WTC11 (cell line): ENCODE measurements at regions not wholly inside any gene's neighbourhood (a gene's known extent, or its start where the extent isn't known, plus 50 kb on each side); places are given as distances from the start of the nearest gene placed in this dataset.
A peak's percentile ranks its signal among the peaks of the same experiment; 100 is the strongest.

Source experiments
- ATAC-seq: fragments of 200-7000 bp; cut with Tn5 transposase; 2 replicates; pipeline ENCODE4 v1.10.0; 2021; ENCODE audit warnings: mild to moderate bottlenecking, moderate library complexity
- CTCF ChIA-PET: fragments of 300-600 bp; sonication (Branson Sonifier 250); formaldehyde crosslinking; loops from one replicate; lab custom pipeline; 2021; ENCODE audit warnings: antibody characterized with exemption; lab: Charles Lee
- POLR2A ChIA-PET: fragments of 350-600 bp; sonication (Branson Sonifier 250); formaldehyde crosslinking; loops from one replicate; lab custom pipeline; 2021; ENCODE audit warnings: antibody characterized with exemption; lab: Charles Lee
- DNase-seq: peaks from one replicate; pipeline ENCODE4 v3.0.0; 2021; ENCODE audit warnings: low spot score
- H3K27ac Mint-ChIP-seq: 2 replicates; pipeline ENCODE4 v1.8.0; 2021; ENCODE audit warnings: mixed read lengths
- H3K27me3 Mint-ChIP-seq: 2 replicates; pipeline ENCODE4 v1.8.0; 2021; ENCODE audit warnings: low read depth, mild to moderate bottlenecking, moderate library complexity, mixed read lengths
- H3K36me3 Mint-ChIP-seq: 2 replicates; pipeline ENCODE4 v1.8.0; 2021; ENCODE audit warnings: mixed read lengths
- H3K4me1 Mint-ChIP-seq: 2 replicates; pipeline ENCODE4 v1.8.0; 2022; ENCODE audit warnings: mixed read lengths
- H3K4me3 Mint-ChIP-seq: 2 replicates; pipeline ENCODE4 v1.8.0; 2021; ENCODE audit warnings: mild to moderate bottlenecking, moderate library complexity, mixed read lengths
- H3K9me3 Mint-ChIP-seq: 2 replicates; pipeline ENCODE4 v1.8.0; 2021; ENCODE audit warnings: mixed read lengths
- AFF4 ChIP-seq: sonication (generic); formaldehyde crosslinking; IDR thresholded peaks from 2 replicates; pipeline ENCODE4 v1.8.1; 2023; ENCODE audit warnings: mild to moderate bottlenecking, missing genetic modification reagents, borderline replicate concordance
- ATF1 ChIP-seq: sonication (generic); formaldehyde crosslinking; IDR thresholded peaks from 2 replicates; pipeline ENCODE4 v1.8.1; 2023; ENCODE audit warnings: mild to moderate bottlenecking, moderate library complexity, missing genetic modification reagents
- ATF6 ChIP-seq: sonication (generic); formaldehyde crosslinking; IDR thresholded peaks from 2 replicates; pipeline ENCODE4 v1.8.1; 2023; ENCODE audit warnings: mild to moderate bottlenecking, missing genetic modification reagents
- CREB1 ChIP-seq: sonication (generic); formaldehyde crosslinking; IDR thresholded peaks from 2 replicates; pipeline ENCODE4 v1.8.0; 2023; ENCODE audit warnings: mild to moderate bottlenecking, missing genetic modification reagents
- ESRRA ChIP-seq: sonication (generic); formaldehyde crosslinking; IDR thresholded peaks from 2 replicates; pipeline ENCODE4 v1.8.1; 2022; ENCODE audit warnings: mild to moderate bottlenecking, missing genetic modification reagents, borderline replicate concordance
- FOXJ3 ChIP-seq: sonication (generic); formaldehyde crosslinking; IDR thresholded peaks from 2 replicates; pipeline ENCODE4 v1.9.0; 2021; ENCODE audit warnings: missing genetic modification reagents, mild to moderate bottlenecking, borderline replicate concordance
- GRHL2 ChIP-seq: fragments of 250-450 bp; sonication (Bioruptor Pico); IDR thresholded peaks from 2 replicates; pipeline ENCODE4 v1.8.0; 2022; ENCODE audit warnings: mild to moderate bottlenecking, moderate library complexity; ENCODE audit not compliant: insufficient replicate concordance, severe bottlenecking
- GTF2I ChIP-seq: fragments of 250-450 bp; sonication (Bioruptor Pico); conservative IDR thresholded peaks from 2 replicates; pipeline ENCODE4 v1.4.0; 2021; ENCODE audit warnings: mild to moderate bottlenecking
- JAZF1 ChIP-seq: fragments of 250-450 bp; sonication (Bioruptor Pico); IDR thresholded peaks from 2 replicates; pipeline ENCODE4 v1.9.0; 2021; ENCODE audit warnings: moderate library complexity, mild to moderate bottlenecking, inconsistent platforms
- JUN ChIP-seq: sonication (generic); formaldehyde crosslinking; IDR thresholded peaks from 2 replicates; pipeline ENCODE4 v1.8.0; 2023; ENCODE audit warnings: mild to moderate bottlenecking, missing genetic modification reagents
- NFATC4 ChIP-seq: fragments of 250-450 bp; sonication (Bioruptor Pico); IDR thresholded peaks from 2 replicates; pipeline ENCODE4 v1.9.0; 2021; ENCODE audit warnings: mild to moderate bottlenecking
- PRRX2 ChIP-seq: fragments of 250-450 bp; sonication (Bioruptor Pico); IDR thresholded peaks from 2 replicates; pipeline ENCODE4 v1.8.0; 2021; ENCODE audit warnings: mild to moderate bottlenecking
- RORB ChIP-seq: fragments of 250-450 bp; sonication (Bioruptor Pico); IDR thresholded peaks from 2 replicates; pipeline ENCODE4 v1.9.0; 2021; ENCODE audit warnings: mild to moderate bottlenecking
- SMAD4 ChIP-seq: sonication (generic); formaldehyde crosslinking; IDR thresholded peaks from 2 replicates; pipeline ENCODE4 v1.8.0; 2022; ENCODE audit warnings: mild to moderate bottlenecking, missing genetic modification reagents
- TP53 ChIP-seq: sonication (generic); formaldehyde crosslinking; IDR thresholded peaks from 2 replicates; pipeline ENCODE4 v1.8.1; 2023; ENCODE audit warnings: mild to moderate bottlenecking, missing genetic modification reagents
- ZNF121 ChIP-seq: sonication (generic); formaldehyde crosslinking; IDR thresholded peaks from 2 replicates; pipeline ENCODE4 v1.8.0; 2023; ENCODE audit warnings: missing genetic modification reagents
- TF ChIP-seq, protein P1 (sequence below): fragments of 200-600 bp; IDR thresholded peaks from 2 replicates; pipeline ENCODE4 v1.8.0; 2022; ENCODE audit warnings: antibody characterized with exemption
- TF ChIP-seq, protein P2 (sequence below): sonication (generic); formaldehyde crosslinking; conservative IDR thresholded peaks from 2 replicates; pipeline ENCODE4 v1.8.1; 2022; ENCODE audit warnings: mild to moderate bottlenecking, missing genetic modification reagents
- TF ChIP-seq, protein P3 (sequence below): sonication (generic); formaldehyde crosslinking; IDR thresholded peaks from 2 replicates; pipeline ENCODE4 v1.8.0; 2023; ENCODE audit warnings: missing genetic modification reagents
- TF ChIP-seq, protein P4 (sequence below): sonication (generic); formaldehyde crosslinking; IDR thresholded peaks from 2 replicates; pipeline ENCODE4 v1.8.1; 2022; ENCODE audit warnings: mild to moderate bottlenecking, moderate library complexity, missing genetic modification reagents
- TF ChIP-seq, protein P5 (sequence below): sonication (generic); formaldehyde crosslinking; IDR thresholded peaks from 2 replicates; pipeline ENCODE4 v1.8.1; 2023; ENCODE audit warnings: mild to moderate bottlenecking, missing genetic modification reagents, moderate library complexity

DNA sequence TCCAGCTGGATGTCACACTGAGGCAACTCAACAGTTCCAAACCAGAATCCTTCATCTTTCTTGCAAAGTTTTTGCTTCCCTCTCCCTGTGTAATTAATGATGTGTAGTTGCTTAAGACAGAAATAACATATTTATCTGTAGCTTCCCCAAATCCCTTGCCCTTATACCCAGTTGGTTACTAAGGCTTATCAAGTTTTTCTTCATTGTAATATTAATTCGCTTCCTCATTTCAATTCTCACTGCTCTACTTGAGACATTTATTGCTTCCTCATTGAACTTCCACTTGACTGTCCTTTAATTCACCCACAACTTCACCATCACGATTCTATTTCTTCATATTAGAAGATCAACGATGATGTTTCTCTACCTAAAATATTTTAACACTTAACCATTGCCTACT lies 386.6 kb upstream of the CPEB2 start:
- Mint-ChIP-seq H3K4me3 (no peak overlapping the region), H3K4me1 (peaks cover 11% of the 10 kb centered on the region)

GRCh38 chr4:14620567-14621141 lies 381.6 kb upstream of the CPEB2 start:
- ChIA-PET CTCF (no interaction called here), POLR2A (no interaction called here)
- Mint-ChIP-seq H3K27ac (no peak overlapping the region; the same call in 1 of the 2 replicates), H3K27me3 (peaks cover 5% of the 10 kb centered on the region; the same call in 1 of the 2 replicates), H3K36me3 (no peaks in the 10 kb centered on the region), H3K4me1 (peaks cover 33% of the 10 kb centered on the region), H3K9me3 (peaks cover 4% of the 10 kb centered on the region), H3K4me3 (no peak overlapping the region)
- no peak for TF ChIP-seq NFATC4 (CRISPR knock-in tag)
- peak; percentile 78 for TF ChIP-seq ZNF121 (CRISPR knock-in tag)
- peak; percentile 12 for DNase-seq
- ATAC-seq = peak; percentile 96

More for the DNA sequence above, 386.6 kb upstream of the CPEB2 start:
- Mint-ChIP-seq H3K9me3 (peaks cover 11% of the 10 kb centered on the region), H3K27me3 (peaks cover 7% of the 10 kb centered on the region), H3K27ac (no peak overlapping the region), H3K36me3 (no peaks in the 10 kb centered on the region)
- CTCF ChIA-PET = no interaction called here
- ATAC-seq (no peak), DNase-seq (no peak)
- no peak for TF ChIP-seq SMAD4 (CRISPR knock-in tag)
- TF ChIP-seq JUN = no peak
- TF ChIP-seq, protein P1, sequence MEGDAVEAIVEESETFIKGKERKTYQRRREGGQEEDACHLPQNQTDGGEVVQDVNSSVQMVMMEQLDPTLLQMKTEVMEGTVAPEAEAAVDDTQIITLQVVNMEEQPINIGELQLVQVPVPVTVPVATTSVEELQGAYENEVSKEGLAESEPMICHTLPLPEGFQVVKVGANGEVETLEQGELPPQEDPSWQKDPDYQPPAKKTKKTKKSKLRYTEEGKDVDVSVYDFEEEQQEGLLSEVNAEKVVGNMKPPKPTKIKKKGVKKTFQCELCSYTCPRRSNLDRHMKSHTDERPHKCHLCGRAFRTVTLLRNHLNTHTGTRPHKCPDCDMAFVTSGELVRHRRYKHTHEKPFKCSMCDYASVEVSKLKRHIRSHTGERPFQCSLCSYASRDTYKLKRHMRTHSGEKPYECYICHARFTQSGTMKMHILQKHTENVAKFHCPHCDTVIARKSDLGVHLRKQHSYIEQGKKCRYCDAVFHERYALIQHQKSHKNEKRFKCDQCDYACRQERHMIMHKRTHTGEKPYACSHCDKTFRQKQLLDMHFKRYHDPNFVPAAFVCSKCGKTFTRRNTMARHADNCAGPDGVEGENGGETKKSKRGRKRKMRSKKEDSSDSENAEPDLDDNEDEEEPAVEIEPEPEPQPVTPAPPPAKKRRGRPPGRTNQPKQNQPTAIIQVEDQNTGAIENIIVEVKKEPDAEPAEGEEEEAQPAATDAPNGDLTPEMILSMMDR = no peak
- TF ChIP-seq ATF1 = no peak
- POLR2A ChIA-PET = no interaction called here

DNA sequence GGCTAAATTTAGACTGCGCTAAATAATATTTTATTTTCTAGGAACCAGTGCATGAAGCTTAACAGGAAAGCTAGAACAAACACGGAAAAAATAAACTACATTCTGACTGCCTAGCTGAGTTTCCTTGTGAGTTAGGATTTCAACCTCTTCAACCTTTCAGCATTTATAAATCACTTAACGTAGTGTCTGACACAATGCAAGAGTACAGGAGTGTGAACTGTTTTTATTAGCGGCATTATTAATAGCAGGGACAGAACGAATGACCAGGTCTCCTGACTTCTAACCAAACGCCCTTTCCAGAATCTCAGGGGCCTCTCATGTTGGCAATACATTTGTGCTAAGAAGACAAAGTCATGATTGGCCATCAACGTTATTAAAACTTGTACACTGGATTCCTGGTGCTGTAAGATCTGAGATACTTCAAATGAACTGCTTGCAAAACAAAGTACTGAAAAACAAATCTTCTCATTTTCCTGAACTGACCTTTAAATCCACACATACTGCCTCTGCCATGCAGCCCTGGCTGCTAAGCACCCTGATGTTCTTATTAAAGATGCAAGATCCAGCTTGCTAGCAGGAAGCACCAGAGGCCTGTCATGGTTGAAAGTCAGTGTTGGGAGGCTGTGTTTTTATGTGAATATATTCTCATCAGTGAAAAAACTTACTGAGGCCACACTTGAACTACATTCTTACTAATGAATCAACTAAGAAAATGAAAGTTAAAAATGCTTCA lies 380.4 kb upstream of the CPEB2 start:
- TF ChIP-seq, protein P2, sequence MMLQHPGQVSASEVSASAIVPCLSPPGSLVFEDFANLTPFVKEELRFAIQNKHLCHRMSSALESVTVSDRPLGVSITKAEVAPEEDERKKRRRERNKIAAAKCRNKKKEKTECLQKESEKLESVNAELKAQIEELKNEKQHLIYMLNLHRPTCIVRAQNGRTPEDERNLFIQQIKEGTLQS (CRISPR knock-in tag) = no peak
- no peak for TF ChIP-seq RORB (CRISPR knock-in tag)
- TF ChIP-seq, protein P3, sequence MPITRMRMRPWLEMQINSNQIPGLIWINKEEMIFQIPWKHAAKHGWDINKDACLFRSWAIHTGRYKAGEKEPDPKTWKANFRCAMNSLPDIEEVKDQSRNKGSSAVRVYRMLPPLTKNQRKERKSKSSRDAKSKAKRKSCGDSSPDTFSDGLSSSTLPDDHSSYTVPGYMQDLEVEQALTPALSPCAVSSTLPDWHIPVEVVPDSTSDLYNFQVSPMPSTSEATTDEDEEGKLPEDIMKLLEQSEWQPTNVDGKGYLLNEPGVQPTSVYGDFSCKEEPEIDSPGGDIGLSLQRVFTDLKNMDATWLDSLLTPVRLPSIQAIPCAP (CRISPR knock-in tag) = no peak
- no peak for TF ChIP-seq ATF6 (CRISPR knock-in tag)
- no peak for TF ChIP-seq TP53
- no peak for TF ChIP-seq CREB1
- TF ChIP-seq GTF2I (CRISPR knock-in tag) = no peak
- TF ChIP-seq, protein P4, sequence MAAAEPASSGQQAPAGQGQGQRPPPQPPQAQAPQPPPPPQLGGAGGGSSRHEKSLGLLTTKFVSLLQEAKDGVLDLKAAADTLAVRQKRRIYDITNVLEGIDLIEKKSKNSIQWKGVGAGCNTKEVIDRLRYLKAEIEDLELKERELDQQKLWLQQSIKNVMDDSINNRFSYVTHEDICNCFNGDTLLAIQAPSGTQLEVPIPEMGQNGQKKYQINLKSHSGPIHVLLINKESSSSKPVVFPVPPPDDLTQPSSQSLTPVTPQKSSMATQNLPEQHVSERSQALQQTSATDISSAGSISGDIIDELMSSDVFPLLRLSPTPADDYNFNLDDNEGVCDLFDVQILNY (CRISPR knock-in tag) = no peak
- TF ChIP-seq, protein P5, sequence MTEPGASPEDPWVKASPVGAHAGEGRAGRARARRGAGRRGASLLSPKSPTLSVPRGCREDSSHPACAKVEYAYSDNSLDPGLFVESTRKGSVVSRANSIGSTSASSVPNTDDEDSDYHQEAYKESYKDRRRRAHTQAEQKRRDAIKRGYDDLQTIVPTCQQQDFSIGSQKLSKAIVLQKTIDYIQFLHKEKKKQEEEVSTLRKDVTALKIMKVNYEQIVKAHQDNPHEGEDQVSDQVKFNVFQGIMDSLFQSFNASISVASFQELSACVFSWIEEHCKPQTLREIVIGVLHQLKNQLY (CRISPR knock-in tag) = no peak
- no peak for TF ChIP-seq NFATC4 (CRISPR knock-in tag)
- TF ChIP-seq AFF4 (CRISPR knock-in tag) = no peak
- TF ChIP-seq FOXJ3 (CRISPR knock-in tag) = no peak
- TF ChIP-seq GRHL2 (CRISPR knock-in tag) = no peak
- TF ChIP-seq PRRX2 (CRISPR knock-in tag) = no peak
- no peak for TF ChIP-seq ESRRA
- no peak for TF ChIP-seq JAZF1 (CRISPR knock-in tag)
- TF ChIP-seq, all 79 proteins: peak for 0
- H3K4me3 Mint-ChIP-seq = no peak overlapping the region
- no peak overlapping the region for H3K27ac Mint-ChIP-seq
- DNase-seq (no peak), ATAC-seq (peak; percentile 35; the same call in 1 of the 2 replicates)
- ChIA-PET POLR2A (no interaction called here), CTCF (no interaction called here)
- H3K36me3 Mint-ChIP-seq = no peaks in the 10 kb centered on the region
- H3K27me3 Mint-ChIP-seq = peaks cover 5% of the 10 kb centered on the region; the same call in 1 of the 2 replicates
- peaks cover 33% of the 10 kb centered on the region for H3K4me1 Mint-ChIP-seq
- H3K9me3 Mint-ChIP-seq = peaks cover 4% of the 10 kb centered on the region
